ENCODE measurements at regions not wholly inside any gene's neighbourhood (a gene's known extent, or its start where the extent isn't known, plus 50 kb on each side); places are given as distances from the start of the nearest gene placed in this dataset.

GRCh38 chr4:165757451-165757850 is 115.6 kb upstream of the TLL1 start:
- no peak for DNase-seq (ENCODE audit: low read depth)
- no peak overlapping the region for H3K4me3 ChIP-seq (ENCODE audit: low read depth, low read length)
- no peak for TF ChIP-seq CTCF (IDR thresholded peaks at IDR 0.05; ENCODE audit: insufficient read depth, low read depth, low read length)

- no peak for DNase-seq (ENCODE audit: low read depth)
- no peak overlapping the region for H3K4me3 ChIP-seq (ENCODE audit: low read depth, low read length)
- no peak for TF ChIP-seq CTCF (IDR thresholded peaks at IDR 0.05; ENCODE audit: insufficient read depth, low read depth, low read length)
Measured at GRCh38 chr4:165758086-165758485, 115.0 kb upstream of the TLL1 start.

GRCh38 chr4:165760182-165760581 is 112.9 kb upstream of the TLL1 start:
- TF ChIP-seq CTCF (IDR thresholded peaks at IDR 0.05; ENCODE audit: insufficient read depth, low read depth, low read length): no peak
- no peak overlapping the region for H3K4me3 ChIP-seq (ENCODE audit: low read depth, low read length)
- DNase-seq (ENCODE audit: low read depth): no peak

GRCh38 chr4:165761963-165762362 is 111.1 kb upstream of the TLL1 start:
- no peak for TF ChIP-seq CTCF (IDR thresholded peaks at IDR 0.05; ENCODE audit: insufficient read depth, low read depth, low read length)
- no peak overlapping the region for H3K4me3 ChIP-seq (ENCODE audit: low read depth, low read length)
- DNase-seq (ENCODE audit: low read depth): no peak

GRCh38 chr4:165763640-165764039 is 109.4 kb upstream of the TLL1 start:
- DNase-seq (ENCODE audit: low read depth): no peak
- no peak for TF ChIP-seq CTCF (IDR thresholded peaks at IDR 0.05; ENCODE audit: insufficient read depth, low read depth, low read length)
- no peak overlapping the region for H3K4me3 ChIP-seq (ENCODE audit: low read depth, low read length)

GRCh38 chr4:165765053-165765452 is 108.0 kb upstream of the TLL1 start:
- TF ChIP-seq CTCF (IDR thresholded peaks at IDR 0.05; ENCODE audit: insufficient read depth, low read depth, low read length): no peak
- no peak for DNase-seq (ENCODE audit: low read depth)
- no peak overlapping the region for H3K4me3 ChIP-seq (ENCODE audit: low read depth, low read length)

GRCh38 chr4:165766018-165766417 is 107.0 kb upstream of the TLL1 start:
- DNase-seq (ENCODE audit: low read depth): no peak
- TF ChIP-seq CTCF (IDR thresholded peaks at IDR 0.05; ENCODE audit: insufficient read depth, low read depth, low read length): no peak
- H3K4me3 ChIP-seq (ENCODE audit: low read depth, low read length): no peak overlapping the region

All from fibroblast of villous mesenchyme (primary cell).